Stimulated activated CD4-positive, alpha-beta T cell treated with anti-CD3 and anti-CD28 coated beads, Interleukin-1b, Interleukin-23, amount 100 ng/mL, for 1 hour (primary cell): ENCODE measurements at regions not wholly inside any gene's neighbourhood (a gene's known extent, or its start where the extent isn't known, plus 50 kb on each side); places are given as distances from the start of the nearest gene placed in this dataset.
"Not testable (repeated sequence)": the region's sequence is repeated elsewhere in the genome, so short reads cannot be mapped to it uniquely, and the experiment has no call there.

ENCODE experiments used
- DNase-seq, 2 donors: peaks; one replicate each; pipeline ENCODE4 v3.0.0-alpha.2; 2020; ENCODE audit warnings: low read depth in 2 of 2

DNA sequence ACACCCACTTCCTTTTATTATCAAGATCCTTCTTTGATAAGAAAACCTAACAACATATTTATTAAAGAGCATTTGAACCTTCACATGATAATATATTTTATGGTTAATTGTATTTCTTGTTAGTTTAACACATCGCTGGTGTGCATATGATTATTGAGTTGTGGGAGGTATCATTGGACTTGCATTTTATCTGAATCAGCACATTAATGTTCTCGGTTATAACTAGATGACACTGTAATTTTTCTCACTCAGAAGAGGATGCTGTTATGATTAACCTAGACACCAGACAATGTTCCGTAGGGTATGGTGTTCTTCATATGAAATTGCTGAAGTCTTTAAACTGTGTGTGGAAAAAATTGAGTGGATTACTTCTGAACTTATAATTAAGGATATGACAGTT lies 1188.3 kb upstream of the EPHA6 start:
- no peak for DNase-seq

DNA sequence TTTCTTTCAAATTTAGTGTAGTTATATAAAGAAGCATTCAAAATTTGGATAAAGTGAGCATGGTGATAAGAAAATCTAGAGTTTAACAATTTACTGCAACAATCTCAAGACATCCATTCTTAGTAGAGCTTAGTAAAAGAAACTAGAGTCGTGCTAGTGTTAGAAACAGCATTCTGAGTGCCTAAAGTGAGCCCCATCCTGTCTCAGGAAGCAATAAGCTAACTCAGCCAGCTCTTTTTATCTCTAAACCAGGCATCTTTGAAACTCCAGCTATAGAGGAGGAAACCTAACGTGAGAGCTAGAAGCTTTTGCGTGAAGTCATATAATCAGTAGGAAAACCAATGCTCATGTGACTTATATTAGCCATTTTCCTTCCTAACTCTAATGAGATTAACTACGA lies 1187.1 kb upstream of the EPHA6 start:
- DNase-seq: no peak

DNA sequence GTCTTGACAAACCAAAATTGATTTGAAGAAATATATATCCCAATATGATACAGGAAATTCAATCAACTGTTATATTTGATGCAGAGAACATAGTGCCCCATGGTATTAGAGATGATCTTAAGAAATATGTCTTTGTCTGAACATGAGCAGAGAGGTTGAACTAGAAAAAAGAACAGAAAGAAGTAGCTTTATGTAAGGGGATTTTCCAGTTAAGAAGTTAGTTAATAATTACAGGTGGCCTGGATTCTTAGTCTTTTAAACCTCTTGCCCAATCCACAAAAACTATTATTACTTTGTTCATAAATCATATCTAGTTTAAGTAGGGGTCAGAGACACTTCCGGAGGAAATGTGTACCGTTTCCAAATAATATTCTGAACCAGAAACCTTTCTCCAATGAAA lies 1186.7 kb upstream of the EPHA6 start:
- DNase-seq: no peak

DNA sequence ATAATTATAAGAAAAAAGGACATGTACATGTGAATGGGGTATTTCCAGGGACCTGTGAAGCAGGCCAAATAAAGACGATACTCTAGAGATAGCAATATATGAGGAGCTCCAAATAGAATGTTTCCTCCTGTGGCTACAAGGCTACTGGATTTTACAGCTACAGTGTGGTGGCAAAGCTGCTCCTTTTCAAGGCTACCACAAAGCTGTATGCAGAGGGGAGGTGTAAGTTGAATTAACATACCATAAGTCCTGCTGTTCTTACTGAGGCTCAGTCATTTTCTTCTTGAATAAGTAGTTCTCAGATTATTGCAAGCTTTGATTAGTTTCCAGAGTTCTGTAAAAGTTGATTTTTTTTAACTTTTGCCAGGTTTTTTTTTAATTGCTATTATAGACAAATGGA lies 1184.6 kb upstream of the EPHA6 start:
- DNase-seq: no peak

DNA sequence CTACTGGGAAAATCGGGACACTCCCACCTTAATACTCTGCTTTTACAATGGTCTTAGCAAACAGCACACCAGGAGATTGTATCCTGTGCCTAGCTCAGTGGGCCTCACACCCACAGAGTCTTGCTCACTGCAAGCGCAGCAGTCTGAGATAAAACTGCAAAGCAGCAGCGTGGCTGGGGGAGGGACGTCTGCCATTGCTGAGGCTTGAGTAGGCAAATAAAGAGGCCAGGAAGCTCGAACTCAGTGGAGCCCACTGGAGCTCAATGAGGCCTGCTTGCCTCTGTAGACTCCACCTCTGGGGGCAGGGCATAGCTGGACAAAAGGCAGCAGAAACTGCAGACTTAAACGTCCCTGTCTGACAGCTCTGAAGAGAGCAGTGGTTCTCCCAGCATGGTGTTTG lies 1169.1 kb upstream of the EPHA6 start:
- no peak for DNase-seq

DNA sequence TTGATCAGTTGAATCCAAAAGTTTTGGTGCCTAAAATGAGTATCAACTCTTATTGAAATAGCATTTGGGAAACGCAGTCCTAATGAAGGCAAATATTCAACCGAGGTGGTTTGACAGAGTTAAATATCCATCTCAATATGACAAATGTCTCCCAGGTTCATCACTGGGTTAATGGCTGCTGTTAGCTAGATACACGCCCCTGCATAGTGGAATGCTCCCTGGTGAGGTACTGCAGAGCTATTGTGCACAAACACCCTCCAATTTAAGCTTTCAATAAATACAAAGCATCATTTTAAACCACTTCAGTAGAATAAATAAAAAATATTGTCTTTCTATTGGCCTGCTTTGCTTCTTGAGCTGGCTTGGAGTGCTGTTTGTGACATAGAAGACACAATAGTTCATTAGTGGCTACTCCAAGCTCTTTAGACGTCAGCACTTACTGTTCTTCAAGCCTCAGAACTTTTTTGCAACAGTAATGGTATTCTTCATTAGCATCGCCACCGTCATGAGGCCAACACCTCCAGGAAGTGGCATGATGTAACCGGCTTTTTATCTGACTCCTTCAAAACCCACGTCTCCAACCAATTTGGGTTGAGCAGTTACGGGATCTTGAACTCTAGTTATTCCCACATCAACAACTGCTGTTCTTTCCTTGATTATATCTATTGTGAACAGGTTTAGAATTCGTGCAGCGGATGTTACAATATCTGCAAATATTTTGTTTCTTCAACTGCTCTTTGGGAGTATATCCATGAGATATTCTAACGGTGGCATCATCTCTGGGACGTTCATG lies 1159.6 kb upstream of the EPHA6 start:
- DNase-seq: no peak

DNA sequence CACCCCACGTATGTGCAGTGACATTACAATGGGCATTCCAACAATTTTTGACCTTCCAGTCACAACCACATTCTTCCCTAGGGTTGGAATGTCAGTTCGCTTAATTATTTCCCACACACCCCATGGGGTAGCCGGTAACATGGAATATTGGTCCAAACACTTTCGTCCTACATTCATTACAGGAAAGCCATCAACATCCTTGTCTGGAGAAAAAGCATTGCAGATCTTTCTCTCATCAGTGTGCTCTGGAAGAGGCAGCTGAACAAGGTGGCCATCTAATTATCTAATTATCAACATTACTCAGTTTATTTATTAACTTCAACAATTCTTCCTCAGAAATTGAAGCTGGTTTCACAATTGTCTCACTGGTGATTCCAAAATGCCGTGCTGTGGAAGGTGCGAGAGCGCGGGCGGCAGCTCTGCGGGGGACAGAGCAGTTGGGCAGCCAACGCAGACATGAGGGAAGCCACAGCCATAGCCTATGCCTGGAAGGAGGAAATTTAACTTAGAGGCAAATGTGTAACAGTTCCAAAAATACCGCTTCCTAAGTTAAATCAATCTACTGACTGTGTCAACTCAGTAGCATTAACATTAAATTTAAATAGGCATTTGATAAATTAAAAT lies 1158.9 kb upstream of the EPHA6 start:
- DNase-seq: no peak

DNA sequence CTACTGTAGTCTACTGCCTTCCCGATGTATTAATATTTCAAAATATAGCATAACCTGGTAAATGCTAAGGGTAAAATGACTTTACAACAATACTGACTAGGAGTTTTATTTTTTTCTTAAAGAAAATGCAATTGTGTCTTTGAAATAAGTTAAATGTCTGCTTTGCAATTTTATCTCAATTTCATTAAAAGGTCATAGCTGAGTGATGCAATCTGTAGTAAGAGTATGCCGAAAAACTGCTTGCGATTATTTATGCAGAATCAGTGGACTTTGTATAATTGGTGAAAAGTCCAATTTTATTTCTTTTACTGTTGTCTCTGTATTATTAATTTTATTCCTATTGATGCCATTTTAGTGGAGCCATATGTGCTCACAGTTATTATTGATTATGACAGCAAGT lies 1143.6 kb upstream of the EPHA6 start:
- no peak for DNase-seq

DNA sequence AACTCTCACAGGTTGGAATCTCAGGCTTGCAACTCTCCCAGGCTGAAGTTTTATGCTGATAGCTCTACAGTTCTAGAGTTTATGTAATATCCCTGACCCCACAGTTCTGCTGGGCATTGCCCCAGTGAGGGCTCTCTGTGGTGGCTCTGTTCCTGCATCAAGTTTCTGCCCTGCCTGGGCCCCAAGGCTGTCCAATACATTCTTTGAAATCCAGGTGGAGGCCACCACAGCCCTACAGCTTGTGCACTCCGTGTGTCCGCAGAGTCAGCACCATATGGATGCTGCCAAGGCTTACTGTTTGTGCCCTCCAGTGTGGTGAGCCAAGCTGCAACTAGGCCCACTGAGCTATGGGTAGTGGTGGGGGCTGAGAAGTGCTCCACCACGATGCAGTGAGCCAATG lies 1141.2 kb upstream of the EPHA6 start:
- no peak for DNase-seq

DNA sequence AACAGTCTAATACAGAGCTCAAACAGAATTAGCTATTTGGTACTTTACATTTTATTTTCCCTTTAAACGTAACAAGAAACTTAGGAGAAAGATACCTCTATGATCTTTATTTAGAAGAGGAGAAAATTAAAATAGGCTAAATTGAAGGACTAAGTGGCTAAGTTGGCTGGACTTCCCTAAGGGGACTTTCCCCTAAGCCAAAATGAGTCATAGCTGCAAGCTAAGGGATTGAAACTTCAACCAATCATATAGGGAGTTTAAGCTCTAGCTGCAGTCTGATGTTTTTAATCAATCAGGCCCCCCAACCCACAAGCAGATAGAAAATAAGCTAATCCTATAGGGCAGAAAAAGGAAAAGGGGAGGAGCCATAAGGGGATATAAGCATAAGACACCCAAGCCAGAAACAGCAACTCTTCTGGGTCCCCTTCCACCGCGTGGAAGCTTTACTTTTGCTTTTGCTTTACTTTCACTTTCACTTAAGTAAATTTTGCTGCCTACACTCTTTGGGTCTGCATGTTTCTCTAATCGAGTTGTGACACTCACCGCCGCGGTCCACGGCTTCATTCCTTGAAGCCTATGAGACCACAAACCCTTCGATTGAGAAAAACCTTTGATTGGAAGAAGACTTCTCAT lies 1108.5 kb upstream of the EPHA6 start:
- DNase-seq: no peak

DNA sequence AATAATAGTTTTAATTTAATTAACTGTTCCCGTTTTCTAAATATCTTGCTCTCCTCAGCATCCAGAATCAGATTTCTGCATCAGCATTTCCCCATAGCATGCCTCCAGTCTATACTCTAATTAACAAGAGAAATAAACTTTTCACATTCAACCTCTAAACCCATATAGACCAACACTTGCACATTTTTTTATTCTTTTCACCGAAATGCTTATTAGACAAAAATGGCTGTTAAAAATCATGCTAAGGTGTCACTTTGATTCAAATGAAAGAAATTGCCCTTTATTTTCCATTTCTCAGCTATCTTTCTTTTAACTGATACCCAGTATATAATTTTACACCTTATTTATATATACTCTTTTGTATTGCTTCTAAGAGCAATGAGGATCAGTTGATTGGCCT lies 1107.1 kb upstream of the EPHA6 start:
- no peak for DNase-seq

DNA sequence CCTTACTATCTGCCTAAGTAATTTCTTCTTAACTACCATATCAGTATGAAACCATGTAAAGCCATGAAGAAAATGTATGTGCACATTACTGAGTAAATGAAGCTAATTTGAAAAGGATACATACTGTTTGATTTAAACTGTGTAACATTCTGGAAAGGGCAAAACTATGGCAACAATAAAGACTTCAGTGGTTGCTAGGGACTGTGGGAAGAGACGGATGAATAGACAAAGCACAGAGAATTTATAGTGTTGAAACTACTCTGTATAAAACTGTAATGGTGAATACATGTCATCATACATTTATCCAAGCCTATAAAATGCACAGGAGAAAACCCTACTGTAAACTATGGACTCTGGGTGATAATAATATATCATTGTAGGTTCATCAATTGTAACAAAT lies 1103.7 kb upstream of the EPHA6 start:
- no peak for DNase-seq

DNA sequence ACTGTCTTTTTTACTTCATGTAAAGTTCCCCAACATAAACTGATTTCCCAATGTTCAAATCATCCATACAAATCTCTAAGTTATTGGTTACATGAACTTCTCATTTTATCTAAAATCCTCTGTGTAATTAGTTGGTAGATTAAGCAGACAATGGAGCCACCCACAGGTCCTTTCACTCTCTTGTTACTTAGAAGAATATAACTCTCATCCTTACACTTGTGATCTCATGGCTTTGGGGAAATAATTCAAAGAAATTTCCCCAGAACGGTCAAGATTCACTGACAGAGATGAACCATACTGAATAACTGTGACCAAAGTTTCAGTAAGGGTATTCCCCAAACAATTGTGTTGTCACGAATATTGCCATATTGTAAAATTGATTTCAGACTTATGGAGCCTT lies 1102.6 kb upstream of the EPHA6 start:
- no peak for DNase-seq

DNA sequence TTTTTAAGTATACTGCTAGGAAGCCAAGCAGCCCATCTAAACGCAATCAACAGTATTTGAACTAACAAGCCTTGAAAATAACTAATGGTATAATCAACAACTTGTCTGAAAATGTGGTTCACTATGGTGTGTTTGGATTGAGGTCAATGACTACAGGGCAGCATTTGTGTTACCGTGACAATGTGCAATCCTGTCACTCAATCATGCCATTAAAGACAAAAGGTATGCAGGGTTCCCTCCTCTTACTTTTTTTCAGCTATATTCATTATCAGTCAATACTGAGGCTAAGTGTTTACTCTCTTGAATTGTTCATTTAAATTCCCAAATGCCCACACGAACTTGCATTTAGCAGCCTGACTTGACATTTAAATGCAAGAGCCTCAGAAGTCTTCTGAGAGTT lies 1099.3 kb upstream of the EPHA6 start:
- DNase-seq: no peak

DNA sequence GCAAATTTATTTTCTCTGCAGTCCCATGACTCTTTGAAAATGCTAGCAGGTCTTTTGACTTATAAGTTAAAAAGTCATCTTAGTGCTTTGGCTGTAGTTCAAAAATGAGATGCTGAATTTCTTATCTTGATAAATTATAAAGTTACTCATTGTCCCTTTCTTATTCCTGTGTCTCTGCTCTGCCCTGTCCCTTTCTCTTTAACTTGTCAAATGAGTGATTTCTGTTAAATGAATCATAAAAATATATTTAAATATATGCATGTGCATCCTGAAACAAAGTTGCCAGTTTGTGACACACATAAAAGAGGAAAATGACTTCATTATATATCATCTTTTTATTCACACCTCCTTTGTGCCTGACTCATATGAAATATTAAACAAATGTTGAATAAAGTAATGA lies 1097.3 kb upstream of the EPHA6 start:
- no peak for DNase-seq

DNA sequence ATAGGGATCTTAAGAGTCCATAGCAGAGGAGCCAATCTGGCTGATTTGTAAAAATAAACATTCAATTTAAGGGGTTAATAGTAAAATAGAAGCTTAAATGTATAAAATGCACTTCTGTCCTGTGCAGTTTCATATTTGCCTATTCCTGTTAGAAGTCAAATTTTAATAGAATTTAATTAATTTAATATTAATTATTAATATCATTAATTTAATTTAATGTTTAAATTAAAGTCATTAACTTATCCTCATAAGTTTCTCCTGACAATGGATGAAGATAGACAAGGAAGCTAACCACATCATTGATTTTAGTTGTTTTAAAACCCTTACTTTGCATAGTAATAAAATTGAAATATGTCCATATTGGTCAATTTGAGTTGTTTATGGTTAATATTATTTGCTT lies 1096.2 kb upstream of the EPHA6 start:
- DNase-seq: no peak

DNA sequence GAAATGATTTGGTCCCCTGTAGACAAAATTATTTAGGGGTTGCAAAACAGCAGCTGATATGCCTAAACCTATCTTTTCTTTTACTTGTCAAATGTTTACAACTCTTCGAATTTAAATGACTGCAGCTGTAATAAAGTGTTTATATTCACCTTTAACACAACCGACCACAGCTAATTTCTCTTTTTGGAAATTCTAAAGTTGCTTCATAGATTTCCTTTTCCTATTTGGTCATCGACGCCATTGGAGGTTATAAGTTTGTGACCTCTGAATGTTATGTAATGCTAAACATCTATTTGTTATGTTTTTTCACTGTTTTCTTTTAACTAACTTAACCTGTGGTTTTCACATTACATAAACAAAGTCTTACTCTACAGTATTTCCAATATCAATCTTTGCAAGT lies 1094.9 kb upstream of the EPHA6 start:
- no peak for DNase-seq

DNA sequence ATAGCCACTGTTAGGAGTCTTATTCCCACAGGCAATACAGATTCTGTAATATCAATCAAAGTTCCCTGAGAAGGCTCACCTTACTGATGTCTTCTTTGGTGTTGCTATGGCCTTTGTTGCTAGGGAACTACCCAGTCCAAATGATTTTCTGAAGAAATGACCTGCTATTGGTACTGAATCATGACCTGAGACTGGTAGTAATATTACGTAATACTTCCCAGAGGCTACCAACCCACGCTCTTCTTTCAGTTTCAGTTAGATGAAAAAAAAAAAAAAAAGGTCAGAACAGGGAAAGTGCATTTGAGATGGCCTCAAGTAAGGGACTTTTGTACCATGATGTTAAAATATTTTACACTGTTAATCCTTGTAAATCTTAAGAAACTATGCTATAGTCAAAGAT lies 1092.5 kb upstream of the EPHA6 start:
- DNase-seq: no peak

DNA sequence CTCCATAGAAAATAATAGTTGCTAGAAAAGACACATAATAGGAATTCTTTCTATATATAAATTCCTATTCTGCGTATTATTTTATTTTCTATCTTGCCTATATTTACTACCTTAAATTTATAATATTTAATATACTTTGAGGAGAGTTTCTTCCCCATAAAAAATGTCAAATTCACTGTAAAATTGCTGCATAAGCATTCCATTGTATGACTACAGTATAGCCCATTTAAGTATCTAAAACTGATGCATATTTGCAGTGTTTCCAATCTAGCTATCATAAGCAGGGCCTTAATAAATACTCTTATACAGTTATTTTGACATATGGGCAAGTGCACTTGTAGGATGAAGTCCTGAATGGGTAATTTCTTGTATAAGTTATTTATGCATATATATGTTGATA lies 1088.6 kb upstream of the EPHA6 start:
- DNase-seq: no peak

DNA sequence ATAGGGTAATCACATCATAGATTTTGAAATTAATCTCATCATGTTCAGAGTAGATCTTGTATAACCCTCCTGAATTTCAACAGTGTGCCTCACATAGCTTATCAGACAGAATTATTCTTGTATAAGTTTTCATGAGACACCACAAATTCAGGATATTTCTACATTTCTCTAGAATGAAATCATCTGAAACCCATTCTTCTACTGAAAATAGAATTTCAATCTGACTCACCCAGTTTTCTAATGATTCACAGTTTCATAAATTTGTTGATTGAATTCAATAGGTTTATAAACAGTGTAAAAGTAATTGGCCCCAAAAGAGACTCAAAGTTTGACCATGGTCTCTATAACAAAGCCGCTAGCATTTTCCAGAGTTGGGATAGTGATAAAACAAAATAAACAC lies 1082.6 kb upstream of the EPHA6 start:
- no peak for DNase-seq

DNA sequence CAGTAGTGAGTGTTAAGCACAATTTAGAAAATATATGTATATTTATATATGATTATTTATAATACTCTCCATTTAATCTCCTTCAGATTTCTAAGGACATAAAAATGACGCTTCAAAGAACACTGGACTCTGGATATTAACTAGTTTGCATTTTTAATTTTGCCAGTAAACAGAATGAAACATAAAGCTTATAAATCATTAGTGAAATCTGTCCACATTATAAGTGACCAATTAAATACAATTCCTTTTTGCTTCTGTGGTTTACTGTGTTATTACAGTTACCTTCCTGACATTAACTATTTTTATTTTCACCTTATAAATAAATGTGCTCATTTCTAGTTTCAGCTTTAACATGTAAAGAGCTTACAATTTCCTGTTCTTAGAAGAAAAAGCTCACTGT lies 1081.1 kb upstream of the EPHA6 start:
- DNase-seq: no peak

DNA sequence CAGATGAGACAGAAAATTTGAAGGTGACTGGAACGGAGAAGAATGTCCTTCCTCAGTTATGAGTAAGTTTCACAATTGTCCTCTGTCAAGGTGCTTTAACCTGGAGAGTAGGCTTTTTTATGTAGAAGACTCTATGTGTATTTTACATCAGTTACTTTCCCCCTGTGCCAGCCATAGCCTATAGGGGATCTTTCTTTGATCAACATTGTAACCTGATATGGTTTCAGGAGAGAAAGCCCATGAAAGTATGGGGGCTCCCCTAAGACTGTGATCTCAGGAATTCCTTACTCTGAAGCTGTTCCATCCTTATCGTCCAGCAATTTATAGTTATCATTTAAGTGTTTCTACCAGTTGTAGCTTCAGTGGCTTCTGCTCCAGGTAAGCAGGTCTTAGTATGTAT lies 1076.3 kb upstream of the EPHA6 start:
- DNase-seq: no peak

DNA sequence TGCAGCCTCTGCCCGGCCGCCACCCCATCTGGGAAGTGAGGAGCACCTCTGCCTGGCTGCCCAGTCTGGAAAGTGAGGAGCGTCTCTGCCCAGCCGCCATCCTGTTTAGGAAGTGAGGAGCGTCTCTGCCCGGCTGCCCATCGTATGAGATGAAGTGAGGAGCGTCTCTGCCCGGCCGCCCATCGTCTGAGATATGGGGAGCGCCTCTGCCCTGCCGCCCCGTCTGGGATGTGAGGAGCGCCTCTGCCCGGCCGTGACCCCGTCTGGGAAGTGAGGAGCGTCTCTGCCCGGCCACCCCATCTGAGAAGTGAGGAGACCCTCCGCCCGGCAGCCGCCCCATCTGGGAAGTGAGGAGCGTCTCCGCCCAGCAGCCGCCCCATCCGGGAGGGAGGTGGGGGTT lies 1069.5 kb upstream of the EPHA6 start:
- DNase-seq: not testable (repeated sequence)
